HG02588 (cell line): ENCODE measurements at regions not wholly inside any gene's neighbourhood (a gene's known extent, or its start where the extent isn't known, plus 50 kb on each side); places are given as distances from the start of the nearest gene placed in this dataset.
"Not testable (repeated sequence)": the region's sequence is repeated elsewhere in the genome, so short reads cannot be mapped to it uniquely, and the experiment has no call there.

ENCODE experiments used
- ATAC-seq: cut with Tn5 transposase; IDR thresholded peaks from one replicate; pipeline ENCODE4 v1.9.1; 2021; ENCODE audit warnings: mild to moderate bottlenecking, moderate library complexity; ENCODE audit not compliant: unreplicated experiment

GRCh38 chr2:199572571-199572970 is 114.8 kb upstream of the SATB2 start:
- no peak for ATAC-seq

- ATAC-seq, result no peak
Observed at GRCh38 chr2:199570934-199571333, 113.2 kb upstream of the SATB2 start.

- no peak for ATAC-seq
Observed at GRCh38 chr2:199569336-199569735, 111.6 kb upstream of the SATB2 start.

- no peak for ATAC-seq
Observed at GRCh38 chr2:199558156-199558555, 100.4 kb upstream of the SATB2 start.

GRCh38 chr2:199556527-199557285 is 99.0 kb upstream of the SATB2 start:
- ATAC-seq, result no peak

GRCh38 chr2:199554026-199554425 is 96.3 kb upstream of the SATB2 start:
- ATAC-seq, result no peak

GRCh38 chr2:199552141-199552540 is 94.4 kb upstream of the SATB2 start:
- no peak for ATAC-seq

- no peak for ATAC-seq
Observed at GRCh38 chr2:199543606-199544172, 86.0 kb upstream of the SATB2 start.

- no peak for ATAC-seq
Observed at GRCh38 chr2:199535445-199536177, 77.9 kb upstream of the SATB2 start.

GRCh38 chr2:199533873-199534272 is 76.1 kb upstream of the SATB2 start:
- not testable (repeated sequence) for ATAC-seq

GRCh38 chr2:199527071-199527470 is 69.3 kb upstream of the SATB2 start:
- no peak for ATAC-seq

GRCh38 chr2:199524689-199525574 is 67.2 kb upstream of the SATB2 start:
- no peak for ATAC-seq

GRCh38 chr2:199509403-199509802 is 51.7 kb upstream of the SATB2 start:
- peak; percentile 89 for ATAC-seq
